Heart left ventricle (tissue), 16 donors: ENCODE measurements at regions not wholly inside any gene's neighbourhood (a gene's known extent, or its start where the extent isn't known, plus 50 kb on each side); places are given as distances from the start of the nearest gene placed in this dataset.

Source experiments
- ATAC-seq, 4 donors: fragments of 200-7000 bp; cut with Tn5 transposase; one replicate each; pipeline ENCODE4 v1.9.1; 2020 to 2022; ENCODE audit warnings: moderate library complexity in 4 of 4, mild to moderate bottlenecking in 3 of 4, moderate number of reproducible peaks in 1 of 4
- DNase-seq, 5 donors: peaks; one replicate each; pipeline ENCODE4 v3.0.0-alpha.2; 2020
- H3K27ac ChIP-seq, 12 donors: fragments of 200-600 bp; sonication (generic) in 4 of 12; one replicate each; pipeline versions ENCODE4 v1.5.0 to v1.8.0; 2016 to 2022; ENCODE audit warnings: mild to moderate bottlenecking in 2 of 12
- H3K27me3 ChIP-seq, 9 donors: fragments of 200-600 bp; sonication (generic) in 2 of 9; one replicate each; pipeline versions ENCODE4 v1.5.1 to v1.8.0; 2016 to 2022; ENCODE audit warnings: mild to moderate bottlenecking in 3 of 9
- H3K36me3 ChIP-seq, 9 donors: fragments of 200-600 bp; sonication (generic) in 2 of 9; one replicate each; pipeline versions ENCODE4 v1.5.0 to v1.8.0; 2018 to 2022; ENCODE audit warnings: mild to moderate bottlenecking in 2 of 9
- H3K4me1 ChIP-seq, 12 donors: fragments of 200-600 bp; sonication (generic) in 4 of 12; one replicate each; pipeline versions ENCODE4 v1.5.0 to v1.8.0; 2016 to 2022; ENCODE audit warnings: mild to moderate bottlenecking in 3 of 12
- H3K4me3 ChIP-seq, 12 donors: fragments of 200-600 bp; sonication (generic) in 4 of 12; one replicate each; pipeline versions ENCODE4 v1.5.0 to v1.8.0; 2017 to 2022; ENCODE audit warnings: mild to moderate bottlenecking in 9 of 12, moderate library complexity in 4 of 12
- H3K9me3 ChIP-seq, 12 donors: fragments of 200-600 bp; sonication (generic) in 4 of 12; one replicate each; pipeline versions ENCODE4 v1.5.0 to v1.8.0; 2016 to 2022; ENCODE audit warnings: mild to moderate bottlenecking in 1 of 12
- POLR2A ChIP-seq, 2 donors: fragments of 450-650 bp; IDR thresholded peaks; one replicate each; pipeline ENCODE4 v1.6.1; 2017; ENCODE audit warnings: antibody characterized with exemption in 2 of 2, mild to moderate bottlenecking in 2 of 2, moderate library complexity in 2 of 2
- WGBS, 4 donors: extraction: QIAGEN DNeasy Blood & Tissue Kit in 2 of 4; methylation state at CpG; one replicate each; pipeline versions ENCODE4 v1.1.5 to v1.1.7; 2013 to 2018; 5-methylcytosine and 5-hydroxymethylcytosine counted together
- intact Hi-C, 10 donors: fragments of 100-400 bp; cut with DNase I; formaldehyde crosslinking; loops; one replicate each; pipeline versions ENCODE4 v1.11.1 to v1.14.2; 2022
- TF ChIP-seq, protein P1 (sequence below), 12 donors: fragments of 200-600 bp; sonication (generic) in 4 of 12; IDR thresholded peaks; one replicate each; pipeline versions ENCODE4 v1.5.0 to v1.8.0; 2018 to 2022; ENCODE audit warnings: antibody characterized with exemption in 12 of 12, mild to moderate bottlenecking in 5 of 12
- donor health status: ischemic (EF 13 %, LVEDD 7.1; RV severe dilation, severe dysfunction).
- donor health status: healthy with polysubstance abuse.
- donor health status: DM: no; HTN: yes; CAD: no.
- donor health status: DM: no; HTN: no; CAD: no.
- donor health status: ischemic (EF 25% LVEDD 6.9; RV normal size, moderate dysfunction).
- donor health status: ischemic (EF 25% LVEDD 5.7; RV mildly dilated, moderate dysfunction).
- donor health status: healthy.
- donor health status: DM: yes; HTN: yes; CAD: no.
- donor health status: ischemic (EF 35%, LVEDD 5.7; RV mildly dilated, moderate dysfunction).
- donor health status: nonischemic (EF 11% LVEDD 7.7; RV severe dilation, severe dysfunction).
- donor health status: DM: yes; HTN: yes; CAD: no.
- donor health status: PGD.
- donor health status: ischemic (EF 29% LVEDD 5.4; RV normal size, mild dysfunction).
- donor health status: nonischemic (EF 23%, LVEDD 6.1; RV moderate dilation, normal function).

DNA sequence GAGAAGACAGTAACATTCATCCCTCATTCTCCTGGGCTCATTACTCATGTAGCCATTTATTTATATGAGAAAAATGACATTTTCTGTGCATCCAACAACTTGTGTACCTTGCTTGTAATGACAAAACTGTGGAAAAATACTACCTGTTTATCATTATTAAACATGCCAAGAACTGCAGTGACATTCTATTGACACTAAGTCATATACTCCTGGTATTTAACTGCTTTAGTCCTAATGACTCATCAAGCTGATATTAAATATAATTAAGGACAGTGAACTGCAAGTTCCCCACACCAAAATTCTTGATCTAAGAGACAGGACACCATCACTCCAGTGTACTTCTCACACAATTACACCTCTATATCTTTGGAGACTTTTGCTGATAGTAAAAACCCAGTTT lies 1328.7 kb upstream of the RAG2 start:
- Histone ChIP-seq H3K27ac (no peak overlapping the region), H3K4me3 (no peak overlapping the region), H3K9me3 (peaks cover 0 to 2% (median 0%) of the 10 kb centered on the region in 12 donors), H3K27me3 (no peaks in the 10 kb centered on the region), H3K36me3 (no peaks in the 10 kb centered on the region), H3K4me1 (peaks cover 0 to 11% (median 0%) of the 10 kb centered on the region in 12 donors)
- ATAC-seq, result no peak
- DNase-seq, result no peak
- TF ChIP-seq, protein P1, sequence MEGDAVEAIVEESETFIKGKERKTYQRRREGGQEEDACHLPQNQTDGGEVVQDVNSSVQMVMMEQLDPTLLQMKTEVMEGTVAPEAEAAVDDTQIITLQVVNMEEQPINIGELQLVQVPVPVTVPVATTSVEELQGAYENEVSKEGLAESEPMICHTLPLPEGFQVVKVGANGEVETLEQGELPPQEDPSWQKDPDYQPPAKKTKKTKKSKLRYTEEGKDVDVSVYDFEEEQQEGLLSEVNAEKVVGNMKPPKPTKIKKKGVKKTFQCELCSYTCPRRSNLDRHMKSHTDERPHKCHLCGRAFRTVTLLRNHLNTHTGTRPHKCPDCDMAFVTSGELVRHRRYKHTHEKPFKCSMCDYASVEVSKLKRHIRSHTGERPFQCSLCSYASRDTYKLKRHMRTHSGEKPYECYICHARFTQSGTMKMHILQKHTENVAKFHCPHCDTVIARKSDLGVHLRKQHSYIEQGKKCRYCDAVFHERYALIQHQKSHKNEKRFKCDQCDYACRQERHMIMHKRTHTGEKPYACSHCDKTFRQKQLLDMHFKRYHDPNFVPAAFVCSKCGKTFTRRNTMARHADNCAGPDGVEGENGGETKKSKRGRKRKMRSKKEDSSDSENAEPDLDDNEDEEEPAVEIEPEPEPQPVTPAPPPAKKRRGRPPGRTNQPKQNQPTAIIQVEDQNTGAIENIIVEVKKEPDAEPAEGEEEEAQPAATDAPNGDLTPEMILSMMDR (IDR thresholded peaks at IDR 0.05), result no peak
- TF ChIP-seq POLR2A (IDR thresholded peaks at IDR 0.05), result no peak
- intact Hi-C loops, result no loop called here

DNA sequence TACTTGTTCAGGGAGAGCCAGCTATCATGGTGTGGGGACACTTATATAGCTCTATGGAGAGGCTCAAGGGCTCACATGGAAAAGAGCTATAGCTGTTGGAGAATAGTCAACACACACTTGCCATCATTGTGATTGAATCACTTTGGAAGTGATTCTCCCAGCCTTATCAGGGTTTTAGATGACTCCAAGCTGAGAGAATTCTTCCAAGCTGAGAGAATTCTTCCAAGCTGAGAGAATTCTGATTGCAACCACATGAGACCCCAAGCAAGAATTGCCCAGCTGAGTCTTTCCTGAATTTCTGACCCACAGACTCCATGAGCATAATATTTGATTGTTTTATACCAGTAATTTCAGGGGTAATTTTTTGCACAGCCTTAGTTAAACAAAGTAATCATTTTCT lies 1318.3 kb upstream of the RAG2 start:
- no peak for TF ChIP-seq POLR2A (IDR thresholded peaks at IDR 0.05)
- TF ChIP-seq, protein P1 (IDR thresholded peaks at IDR 0.05), result no peak
- no peaks in the 10 kb centered on the region for H3K9me3 ChIP-seq
- H3K27me3 ChIP-seq, result no peaks in the 10 kb centered on the region
- H3K36me3 ChIP-seq, result no peaks in the 10 kb centered on the region
- H3K4me1 ChIP-seq, result no peaks in the 10 kb centered on the region
- intact Hi-C loops, result no loop called here
- ATAC-seq (no peak), DNase-seq (no peak)
- H3K4me3 ChIP-seq, result no peak overlapping the region
- no peak overlapping the region for H3K27ac ChIP-seq

DNA sequence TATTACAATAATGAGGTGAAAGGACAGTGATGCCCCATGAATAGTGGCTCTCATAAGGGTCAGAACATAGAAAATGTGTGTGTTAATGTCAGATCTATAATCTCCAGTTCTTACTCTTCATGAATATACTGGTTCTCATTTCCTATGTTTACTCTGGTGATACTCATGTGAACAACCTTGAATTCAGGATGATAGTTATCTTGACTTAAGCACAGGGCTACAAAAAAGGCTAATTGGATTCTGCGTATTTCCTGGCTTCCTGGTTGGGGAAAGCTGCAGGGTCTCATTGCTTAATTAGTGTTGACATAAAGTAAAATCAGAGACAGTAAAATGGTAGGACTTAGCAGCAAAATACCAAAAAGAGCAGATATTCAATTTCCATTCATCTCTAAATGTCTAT lies 1316.8 kb upstream of the RAG2 start:
- 0 to 78% (median 59%) methylated on average over 1 of the region's 1 CpG for WGBS, 4 donors
- TF ChIP-seq POLR2A (IDR thresholded peaks at IDR 0.05), result no peak
- TF ChIP-seq, protein P1 (IDR thresholded peaks at IDR 0.05), result no peak
- no peaks in the 10 kb centered on the region for H3K9me3 ChIP-seq
- no peak overlapping the region for H3K4me3 ChIP-seq
- intact Hi-C loops, result no loop called here
- ATAC-seq (no peak), DNase-seq (no peak)
- H3K4me1 ChIP-seq, result no peaks in the 10 kb centered on the region
- no peak overlapping the region for H3K27ac ChIP-seq
- no peaks in the 10 kb centered on the region for H3K27me3 ChIP-seq
- H3K36me3 ChIP-seq, result no peaks in the 10 kb centered on the region

DNA sequence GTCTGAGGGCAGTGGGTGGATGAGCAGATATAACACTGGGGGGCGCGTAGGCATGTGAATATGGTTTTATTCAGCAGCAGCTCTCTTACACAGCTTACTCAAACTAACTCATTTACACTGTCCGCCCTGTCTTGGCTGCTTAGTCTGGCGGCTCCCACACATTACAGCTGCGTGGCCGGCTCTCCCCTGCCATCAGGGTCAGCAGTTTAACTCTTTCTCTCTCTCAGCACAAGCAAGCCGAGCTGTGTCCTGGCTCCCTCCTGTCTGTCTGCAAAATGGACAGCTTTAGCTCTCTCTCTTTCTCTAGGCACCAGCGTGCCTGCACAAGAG lies 1310.1 kb upstream of the RAG2 start:
- ATAC-seq (peak in 1 of 4 donors; percentile 26), DNase-seq (no peak)
- Histone ChIP-seq H3K4me3 (no peak overlapping the region), H3K27me3 (no peaks in the 10 kb centered on the region), H3K27ac (no peak overlapping the region), H3K9me3 (peaks cover 0 to 3% (median 0%) of the 10 kb centered on the region in 12 donors), H3K36me3 (no peaks in the 10 kb centered on the region), H3K4me1 (no peaks in the 10 kb centered on the region)
- WGBS, 4 donors, result 49 to 70% (median 60%) methylated on average over 6 to 8 of the region's 8 CpGs
- no peak for TF ChIP-seq POLR2A (IDR thresholded peaks at IDR 0.05)
- TF ChIP-seq, protein P1 (IDR thresholded peaks at IDR 0.05), result no peak
- intact Hi-C loops, result no loop called here
